ENCODE measurements at regions not wholly inside any gene's neighbourhood (a gene's known extent, or its start where the extent isn't known, plus 50 kb on each side); places are given as distances from the start of the nearest gene placed in this dataset.

DNA sequence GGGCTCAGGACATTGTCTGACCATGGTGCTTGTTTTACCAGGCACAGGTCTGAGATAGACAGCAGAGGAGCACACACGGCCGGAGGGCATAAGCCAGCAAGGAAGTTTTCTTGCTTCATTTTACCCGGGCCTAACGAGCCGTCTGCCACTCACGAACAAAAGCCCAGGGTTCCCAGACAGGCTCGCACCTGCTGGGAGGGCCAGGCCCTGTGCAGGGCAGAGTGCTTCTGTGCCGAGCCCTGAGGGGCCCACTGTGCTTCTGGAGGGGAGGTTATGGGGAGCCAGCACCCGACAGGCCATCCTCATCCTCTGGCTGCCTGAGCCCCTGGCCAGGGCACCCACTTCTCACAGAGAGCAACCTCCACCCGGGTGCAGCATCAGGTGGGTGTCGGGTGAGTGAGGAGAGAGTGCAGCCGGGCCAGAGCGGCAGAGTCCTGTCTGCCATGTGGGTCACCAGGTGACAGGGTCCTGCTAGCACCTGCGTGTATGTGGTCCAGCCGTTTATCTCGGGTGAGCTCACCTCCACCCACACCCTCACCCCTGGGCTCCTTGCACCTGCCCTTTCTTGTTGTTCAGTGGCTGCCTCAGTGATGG, 297.9 kb downstream of the NDUFA10 start:
- Histone ChIP-seq H3K27me3 (no peaks in the 10 kb centered on the region), H3K4me3 (no peak overlapping the region), H3K27ac (no peak overlapping the region), H3K9me3 (no peaks in the 10 kb centered on the region), H3K4me1 (no peaks in the 10 kb centered on the region), H3K36me3 (no peaks in the 10 kb centered on the region)
- intact Hi-C loops (cut with DNase I) = no loop called here
- 60 to 63% methylated on average over 16 of the region's 16 CpGs for WGBS, 2 donors
- ATAC-seq = no peak
- TF ChIP-seq, protein P1, sequence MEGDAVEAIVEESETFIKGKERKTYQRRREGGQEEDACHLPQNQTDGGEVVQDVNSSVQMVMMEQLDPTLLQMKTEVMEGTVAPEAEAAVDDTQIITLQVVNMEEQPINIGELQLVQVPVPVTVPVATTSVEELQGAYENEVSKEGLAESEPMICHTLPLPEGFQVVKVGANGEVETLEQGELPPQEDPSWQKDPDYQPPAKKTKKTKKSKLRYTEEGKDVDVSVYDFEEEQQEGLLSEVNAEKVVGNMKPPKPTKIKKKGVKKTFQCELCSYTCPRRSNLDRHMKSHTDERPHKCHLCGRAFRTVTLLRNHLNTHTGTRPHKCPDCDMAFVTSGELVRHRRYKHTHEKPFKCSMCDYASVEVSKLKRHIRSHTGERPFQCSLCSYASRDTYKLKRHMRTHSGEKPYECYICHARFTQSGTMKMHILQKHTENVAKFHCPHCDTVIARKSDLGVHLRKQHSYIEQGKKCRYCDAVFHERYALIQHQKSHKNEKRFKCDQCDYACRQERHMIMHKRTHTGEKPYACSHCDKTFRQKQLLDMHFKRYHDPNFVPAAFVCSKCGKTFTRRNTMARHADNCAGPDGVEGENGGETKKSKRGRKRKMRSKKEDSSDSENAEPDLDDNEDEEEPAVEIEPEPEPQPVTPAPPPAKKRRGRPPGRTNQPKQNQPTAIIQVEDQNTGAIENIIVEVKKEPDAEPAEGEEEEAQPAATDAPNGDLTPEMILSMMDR (IDR thresholded peaks at IDR 0.05) = no peak
- no peak for FAIRE-seq
- DNase-seq = peak in 2 of 6 donors; percentile 37 to 41

DNA sequence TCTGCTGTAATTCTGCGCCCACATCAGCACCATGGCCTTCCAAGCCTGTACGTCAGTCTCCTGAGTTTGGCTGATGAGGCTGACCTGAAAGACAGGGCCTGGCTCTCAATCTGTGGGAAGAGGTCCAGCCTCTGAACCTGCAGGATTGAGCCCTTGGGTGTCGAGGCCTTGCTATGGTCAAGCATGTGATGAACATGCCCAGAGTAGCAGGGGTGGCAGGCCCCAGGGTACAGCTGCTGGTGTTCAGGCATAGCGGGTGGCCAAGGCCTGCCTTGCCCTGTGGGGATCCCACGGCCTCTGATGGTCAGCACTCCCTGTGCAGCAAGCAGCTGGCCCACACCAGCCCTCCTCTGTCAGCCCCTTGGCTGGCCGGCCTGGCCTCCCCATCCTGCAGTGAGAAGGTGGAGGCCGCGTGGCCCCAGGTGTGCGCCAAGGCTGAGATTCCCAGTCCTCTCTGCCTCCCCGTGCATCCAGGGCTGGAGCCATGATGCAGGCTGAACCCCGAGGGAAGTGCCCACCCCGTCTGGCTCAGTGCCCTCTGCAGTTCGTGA, 298.4 kb downstream of the NDUFA10 start:
- FAIRE-seq = no peak
- ATAC-seq = no peak
- DNase-seq = peak in 1 of 6 donors; percentile 49

DNA sequence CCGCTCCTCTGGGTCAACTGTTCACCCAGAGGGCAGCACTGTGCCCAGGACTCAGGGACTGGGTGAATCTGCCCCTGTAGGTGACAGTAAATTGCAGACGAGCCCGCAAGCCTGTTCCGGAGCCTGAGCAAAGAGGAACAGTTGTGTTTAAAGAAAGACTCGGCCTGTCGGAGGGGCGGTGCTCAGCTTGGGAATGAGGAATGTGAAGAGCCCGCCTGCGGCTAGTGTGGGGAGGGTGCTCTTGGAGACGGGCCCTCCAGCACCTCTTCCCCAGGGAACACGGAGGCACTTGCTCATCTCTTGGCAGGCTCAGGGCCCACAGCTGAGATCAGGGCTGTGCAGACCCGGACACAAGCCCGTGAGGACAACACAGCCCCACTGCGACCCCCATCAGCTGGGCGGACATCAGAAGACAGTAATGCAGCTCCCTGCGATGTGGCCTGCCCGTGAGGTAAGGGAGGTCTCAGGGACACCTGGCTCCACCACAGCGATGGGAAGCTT, 299.0 kb downstream of the NDUFA10 start:
- intact Hi-C loops (cut with DNase I) = no loop called here
- Histone ChIP-seq H3K4me3 (no peak overlapping the region), H3K9me3 (no peaks in the 10 kb centered on the region), H3K27ac (no peak overlapping the region), H3K36me3 (no peaks in the 10 kb centered on the region), H3K27me3 (no peaks in the 10 kb centered on the region), H3K4me1 (no peaks in the 10 kb centered on the region)
- WGBS, 2 donors = 68 to 75% methylated on average over 17 to 18 of the region's 18 CpGs
- FAIRE-seq (no peak), ATAC-seq (no peak), DNase-seq (peak in 2 of 6 donors; percentile 35 to 39)
- TF ChIP-seq, protein P1 (IDR thresholded peaks at IDR 0.05) = no peak

More for the DNA sequence above, 298.4 kb downstream of the NDUFA10 start:
- TF ChIP-seq, protein P1 (IDR thresholded peaks at IDR 0.05) = no peak
- Histone ChIP-seq H3K27ac (no peak overlapping the region), H3K27me3 (no peaks in the 10 kb centered on the region), H3K4me3 (no peak overlapping the region), H3K36me3 (no peaks in the 10 kb centered on the region), H3K4me1 (no peaks in the 10 kb centered on the region), H3K9me3 (no peaks in the 10 kb centered on the region)
- 70 to 78% methylated on average over 13 of the region's 13 CpGs for WGBS, 2 donors
- intact Hi-C loops (cut with DNase I) = no loop called here

DNA sequence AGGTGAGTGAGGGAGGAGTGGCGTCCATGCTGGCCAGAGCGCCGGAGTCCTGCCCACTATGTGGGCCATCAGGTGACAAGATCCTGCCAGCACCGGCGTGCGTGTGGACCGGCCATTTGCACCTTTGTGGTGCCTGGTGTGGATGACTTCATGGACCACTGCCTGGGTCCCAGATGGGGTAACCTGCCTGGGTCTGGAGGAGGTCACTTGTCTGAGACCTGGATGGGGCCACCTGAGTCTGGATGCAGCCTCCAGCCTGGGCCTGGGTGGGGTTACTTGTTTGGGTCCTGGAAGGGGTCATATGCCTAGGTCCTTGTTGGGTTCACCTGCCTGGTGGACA, 299.6 kb downstream of the NDUFA10 start:
- no peak overlapping the region for H3K4me3 ChIP-seq
- H3K27me3 ChIP-seq = no peaks in the 10 kb centered on the region
- intact Hi-C loops (cut with DNase I) = no loop called here
- ATAC-seq = no peak
- H3K4me1 ChIP-seq = no peaks in the 10 kb centered on the region
- H3K27ac ChIP-seq = no peak overlapping the region
- no peak for FAIRE-seq
- no peaks in the 10 kb centered on the region for H3K36me3 ChIP-seq
- peak in 2 of 6 donors; percentile 32 to 40 for DNase-seq
- TF ChIP-seq, protein P1 (IDR thresholded peaks at IDR 0.05) = no peak
- WGBS, 2 donors = 69 to 70% methylated on average over 5 to 7 of the region's 7 CpGs
- no peaks in the 10 kb centered on the region for H3K9me3 ChIP-seq

DNA sequence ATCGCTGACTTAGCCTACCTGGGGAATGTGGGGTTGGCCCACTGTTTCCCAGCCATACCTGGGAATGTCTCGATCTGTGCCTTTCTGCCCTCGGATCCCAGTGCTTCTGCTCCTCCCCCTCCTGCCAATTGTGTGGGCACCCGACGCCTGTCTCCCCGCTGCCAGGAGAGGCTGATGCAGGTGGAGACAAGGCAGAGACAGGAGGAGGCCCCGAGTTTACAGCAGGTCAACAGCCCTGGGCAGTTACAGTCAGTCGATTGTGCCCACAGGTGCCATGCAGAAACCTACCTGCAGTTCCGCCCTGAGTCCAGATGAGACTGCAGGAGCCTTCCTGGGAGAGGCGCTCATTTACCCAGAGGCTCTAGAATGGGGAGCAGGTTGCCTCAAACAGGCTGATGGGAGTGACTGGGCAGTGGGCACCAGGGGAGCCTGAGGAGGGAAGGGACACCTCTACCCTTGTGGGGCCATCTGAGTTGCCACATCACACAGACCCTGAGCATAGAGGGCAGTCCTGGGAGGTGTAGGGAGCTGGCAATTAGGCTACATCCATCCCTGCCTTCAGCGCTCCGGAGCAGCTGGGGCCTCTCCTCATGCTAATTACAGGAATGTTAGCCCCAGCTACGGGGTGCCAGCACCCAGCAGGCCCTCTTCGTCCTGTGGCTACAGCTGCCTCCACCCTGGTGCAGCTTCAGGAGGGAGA, 300.1 kb downstream of the NDUFA10 start:
- WGBS, 2 donors = 66 to 77% methylated on average over 14 of the region's 14 CpGs
- H3K9me3 ChIP-seq = no peaks in the 10 kb centered on the region
- no peaks in the 10 kb centered on the region for H3K36me3 ChIP-seq
- H3K4me3 ChIP-seq = no peak overlapping the region
- FAIRE-seq (no peak), DNase-seq (peak in 2 of 6 donors; percentile 18 to 20), ATAC-seq (no peak)
- H3K27me3 ChIP-seq = no peaks in the 10 kb centered on the region
- TF ChIP-seq, protein P1 (IDR thresholded peaks at IDR 0.05) = no peak
- no peak overlapping the region for H3K27ac ChIP-seq
- no peaks in the 10 kb centered on the region for H3K4me1 ChIP-seq
- intact Hi-C loops (cut with DNase I) = no loop called here

Measured in pancreas (tissue), 10 donors.